HK-2 (cell line): ENCODE measurements at regions not wholly inside any gene's neighbourhood (a gene's known extent, or its start where the extent isn't known, plus 50 kb on each side); places are given as distances from the start of the nearest gene placed in this dataset.
"Not testable (repeated sequence)": the region's sequence is repeated elsewhere in the genome, so short reads cannot be mapped to it uniquely, and the experiment has no call there.

ENCODE experiments used
- DNase-seq: peaks from one replicate; pipeline ENCODE4 v3.0.0-alpha.2; 2018; ENCODE audit not compliant: unreplicated experiment

- DNase-seq = no peak
Observed at GRCh38 chr6:91926361-91926760, 1339.5 kb upstream of the MAP3K7 start.

GRCh38 chr6:91911945-91912344, 1325.1 kb upstream of the MAP3K7 start:
- no peak for DNase-seq

- no peak for DNase-seq
Observed at GRCh38 chr6:91904586-91905164, 1317.8 kb upstream of the MAP3K7 start.

- no peak for DNase-seq
Observed at GRCh38 chr6:91895599-91896285, 1308.9 kb upstream of the MAP3K7 start.

- no peak for DNase-seq
Observed at GRCh38 chr6:91886183-91886795, 1299.4 kb upstream of the MAP3K7 start.

GRCh38 chr6:91881791-91882190, 1294.9 kb upstream of the MAP3K7 start:
- not testable (repeated sequence) for DNase-seq

GRCh38 chr6:91879386-91879995, 1292.6 kb upstream of the MAP3K7 start:
- DNase-seq = no peak

- DNase-seq = no peak
Observed at GRCh38 chr6:91877994-91878393, 1291.1 kb upstream of the MAP3K7 start.

GRCh38 chr6:91874971-91875370, 1288.1 kb upstream of the MAP3K7 start:
- DNase-seq = no peak

GRCh38 chr6:91868539-91869202, 1281.8 kb upstream of the MAP3K7 start:
- no peak for DNase-seq

GRCh38 chr6:91865889-91866288, 1279.0 kb upstream of the MAP3K7 start:
- no peak for DNase-seq

GRCh38 chr6:91864911-91865310, 1278.0 kb upstream of the MAP3K7 start:
- no peak for DNase-seq

GRCh38 chr6:91860541-91861335, 1273.9 kb upstream of the MAP3K7 start:
- no peak for DNase-seq

- DNase-seq = no peak
Observed at GRCh38 chr6:91852252-91852651, 1265.4 kb upstream of the MAP3K7 start.

GRCh38 chr6:91834813-91835212, 1247.9 kb upstream of the MAP3K7 start:
- no peak for DNase-seq

- no peak for DNase-seq
Observed at GRCh38 chr6:91827151-91827550, 1240.3 kb upstream of the MAP3K7 start.

GRCh38 chr6:91826128-91826527, 1239.3 kb upstream of the MAP3K7 start:
- no peak for DNase-seq

GRCh38 chr6:91824331-91824730, 1237.5 kb upstream of the MAP3K7 start:
- DNase-seq = no peak

GRCh38 chr6:91822581-91822980, 1235.7 kb upstream of the MAP3K7 start:
- no peak for DNase-seq

GRCh38 chr6:91816335-91816734, 1229.5 kb upstream of the MAP3K7 start:
- no peak for DNase-seq

GRCh38 chr6:91813641-91814040, 1226.8 kb upstream of the MAP3K7 start:
- DNase-seq = no peak
